NB4 (cell line): ENCODE measurements at regions not wholly inside any gene's neighbourhood (a gene's known extent, or its start where the extent isn't known, plus 50 kb on each side); places are given as distances from the start of the nearest gene placed in this dataset.

Experiments used
- CTCF ChIP-seq: IDR thresholded peaks from one replicate; pipeline ENCODE4 v1.5.1; 2012; ENCODE audit warnings: low read depth, low read length
- TF ChIP-seq, protein P1 (sequence below): IDR thresholded peaks from 2 replicates; pipeline ENCODE4 v1.6.1; 2011; ENCODE audit warnings: low read depth, low read length

- TF ChIP-seq, protein P1, sequence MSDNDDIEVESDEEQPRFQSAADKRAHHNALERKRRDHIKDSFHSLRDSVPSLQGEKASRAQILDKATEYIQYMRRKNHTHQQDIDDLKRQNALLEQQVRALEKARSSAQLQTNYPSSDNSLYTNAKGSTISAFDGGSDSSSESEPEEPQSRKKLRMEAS: no peak
- TF ChIP-seq CTCF: no peak
These were observed 121.2 kb downstream of the GASK1B start for GRCh38 chr4:158051401-158052235.
